Hematopoietic multipotent progenitor cell treated with erythropoietin and hydrocortisone succinate and interleukin-3 and kit ligand, for 8 days (in vitro differentiated cells): ENCODE measurements at regions not wholly inside any gene's neighbourhood (a gene's known extent, or its start where the extent isn't known, plus 50 kb on each side); places are given as distances from the start of the nearest gene placed in this dataset.
A peak's percentile ranks its signal among the peaks of the same experiment; 100 is the strongest.
"Not testable (repeated sequence)": the region's sequence is repeated elsewhere in the genome, so short reads cannot be mapped to it uniquely, and the experiment has no call there.

ENCODE experiments used
- DNase-seq: peaks from one replicate; pipeline ENCODE4 v3.0.0-alpha.2; 2015

DNA sequence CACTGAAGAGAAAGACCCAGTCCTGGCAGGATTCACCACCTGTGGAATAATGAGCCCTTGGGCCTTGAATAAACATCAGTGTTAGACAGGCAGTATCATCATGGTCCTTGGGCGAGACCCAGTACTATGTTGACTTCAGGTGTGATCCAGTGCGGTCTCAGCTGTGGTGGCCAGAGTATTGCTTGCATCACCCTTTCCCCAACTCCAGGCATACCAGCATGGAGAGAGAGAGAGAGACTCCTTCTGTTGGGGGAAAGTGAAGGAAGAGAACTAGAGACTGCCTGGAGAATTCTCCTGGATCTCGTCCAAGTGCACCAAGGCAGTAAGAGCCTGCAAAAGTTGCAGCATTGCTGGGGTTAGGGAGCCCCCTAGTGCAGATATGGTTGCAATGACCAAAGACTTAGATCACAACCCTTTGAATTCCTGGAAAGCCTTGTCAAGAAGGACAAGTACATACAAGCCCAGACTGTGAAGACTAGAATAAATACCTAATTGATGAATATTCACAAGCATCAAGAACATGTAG lies 61.1 kb upstream of the VAMP7 start:
- peak; percentile 88 for DNase-seq

GRCh38 chrX:155819525-155819924 lies 61.6 kb upstream of the VAMP7 start:
- DNase-seq: no peak

DNA sequence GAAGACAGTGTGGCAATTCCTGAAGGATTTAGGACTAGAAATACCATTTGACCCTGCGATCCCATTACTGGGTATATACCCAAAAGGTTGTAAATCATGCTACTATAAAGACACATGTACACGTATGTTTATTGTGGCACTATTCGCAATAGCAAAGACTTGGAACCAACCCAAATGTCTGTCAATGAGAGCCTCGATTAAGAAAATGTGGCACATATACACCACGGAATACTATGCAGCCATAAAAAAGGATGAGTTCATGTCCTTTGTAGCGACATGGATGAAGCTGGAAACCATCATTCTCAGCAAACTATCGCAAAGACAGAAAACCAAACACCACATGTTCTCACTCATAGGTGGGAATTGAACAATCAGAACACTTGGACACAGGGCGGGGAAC lies 66.8 kb upstream of the VAMP7 start:
- not testable (repeated sequence) for DNase-seq

- DNase-seq: no peak
Observed at GRCh38 chrX:155779831-155780230, 101.3 kb upstream of the VAMP7 start.

DNA sequence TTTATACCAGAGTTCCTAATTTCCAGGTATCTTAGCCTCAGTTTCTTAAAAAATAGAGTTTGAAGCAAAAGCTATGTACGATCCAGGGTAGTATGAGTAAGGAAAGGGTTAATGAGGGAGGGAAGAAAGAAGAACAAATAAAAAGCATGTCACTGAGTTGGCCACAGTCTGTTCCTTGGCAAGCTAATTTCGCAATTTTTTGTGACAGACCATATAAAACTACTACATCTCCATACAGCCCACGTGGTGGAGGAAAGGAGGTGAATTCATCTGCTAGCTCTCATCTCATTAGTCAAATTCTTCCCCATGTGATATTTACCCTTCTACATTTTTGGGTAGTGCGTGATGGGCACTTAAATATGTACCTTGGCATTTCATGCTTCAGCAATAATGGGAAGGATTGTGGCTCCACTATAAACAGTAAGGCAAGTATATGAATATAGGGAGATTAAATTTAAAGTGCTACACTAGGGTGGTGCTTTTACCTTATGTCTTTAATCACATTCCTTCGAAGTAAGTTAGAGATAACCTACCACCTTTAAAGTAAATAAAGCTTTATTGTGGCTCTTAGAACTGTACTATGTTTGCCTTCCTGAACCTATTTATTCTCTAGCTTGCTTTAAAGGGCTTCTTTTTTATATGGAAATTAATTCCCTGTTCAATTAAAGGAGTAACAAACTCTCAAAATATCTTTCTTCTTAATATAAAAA lies 102.1 kb upstream of the VAMP7 start:
- no peak for DNase-seq

DNA sequence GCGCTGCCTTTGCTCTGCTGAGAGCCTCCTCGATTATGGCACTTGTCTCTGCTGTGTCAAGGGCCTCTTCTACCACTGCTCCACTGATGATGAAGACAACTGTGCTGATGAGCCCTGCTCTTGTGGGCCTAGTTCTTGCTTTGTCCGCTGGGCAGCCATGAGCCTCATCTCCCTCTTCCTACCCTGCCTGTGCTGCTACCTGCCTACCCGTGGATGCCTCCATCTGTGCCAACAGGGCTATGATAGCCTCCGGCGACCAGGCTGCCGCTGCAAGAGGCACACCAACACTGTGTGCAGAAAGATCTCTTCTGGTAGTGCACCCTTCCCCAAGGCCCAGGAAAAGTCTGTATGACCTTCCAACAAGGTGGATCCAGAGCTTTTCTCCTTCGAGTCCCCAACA lies 106.8 kb upstream of the VAMP7 start:
- no peak for DNase-seq

DNA sequence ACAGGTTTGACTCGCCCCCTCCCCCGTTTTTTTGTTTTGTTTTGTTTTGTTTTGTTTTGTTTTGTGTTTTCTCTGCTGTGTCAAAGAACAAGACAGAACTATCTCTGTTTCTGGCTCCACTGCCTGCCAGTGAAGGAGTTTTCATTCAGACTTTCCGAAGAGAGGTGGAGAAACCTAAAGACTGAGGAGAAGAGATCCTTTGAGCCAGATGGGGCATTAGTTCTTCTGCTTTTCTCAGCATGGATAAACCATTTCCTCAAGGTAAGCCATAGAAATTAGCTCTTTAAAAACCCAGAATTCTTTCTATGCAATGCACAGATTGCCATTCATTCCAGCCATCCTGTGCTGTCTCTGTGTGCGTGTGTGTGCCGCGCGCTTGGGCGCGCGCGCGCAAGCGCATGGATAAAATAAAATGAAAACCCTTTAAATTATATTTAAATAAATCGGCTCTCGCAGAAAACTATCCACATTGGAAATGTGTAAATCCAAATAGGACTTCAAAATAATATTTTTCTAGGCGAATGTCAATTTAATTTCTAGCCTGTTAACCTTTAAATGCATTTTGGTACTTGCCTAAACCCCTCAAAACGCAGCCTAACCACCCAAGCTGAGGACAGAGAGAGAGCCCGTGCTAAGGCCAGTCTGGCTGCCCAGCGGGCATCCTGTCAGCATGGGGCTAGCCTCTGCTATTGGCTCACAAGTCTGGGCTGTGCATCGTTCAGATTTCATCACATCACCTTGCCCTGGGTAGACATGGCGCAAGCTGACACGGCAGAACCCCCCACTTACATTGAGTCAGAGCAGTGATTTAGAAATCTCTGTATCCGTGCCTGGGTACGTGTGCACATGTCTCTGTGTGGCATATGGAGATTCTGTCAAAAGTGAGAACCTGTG lies 113.0 kb upstream of the VAMP7 start:
- DNase-seq: no peak

DNA sequence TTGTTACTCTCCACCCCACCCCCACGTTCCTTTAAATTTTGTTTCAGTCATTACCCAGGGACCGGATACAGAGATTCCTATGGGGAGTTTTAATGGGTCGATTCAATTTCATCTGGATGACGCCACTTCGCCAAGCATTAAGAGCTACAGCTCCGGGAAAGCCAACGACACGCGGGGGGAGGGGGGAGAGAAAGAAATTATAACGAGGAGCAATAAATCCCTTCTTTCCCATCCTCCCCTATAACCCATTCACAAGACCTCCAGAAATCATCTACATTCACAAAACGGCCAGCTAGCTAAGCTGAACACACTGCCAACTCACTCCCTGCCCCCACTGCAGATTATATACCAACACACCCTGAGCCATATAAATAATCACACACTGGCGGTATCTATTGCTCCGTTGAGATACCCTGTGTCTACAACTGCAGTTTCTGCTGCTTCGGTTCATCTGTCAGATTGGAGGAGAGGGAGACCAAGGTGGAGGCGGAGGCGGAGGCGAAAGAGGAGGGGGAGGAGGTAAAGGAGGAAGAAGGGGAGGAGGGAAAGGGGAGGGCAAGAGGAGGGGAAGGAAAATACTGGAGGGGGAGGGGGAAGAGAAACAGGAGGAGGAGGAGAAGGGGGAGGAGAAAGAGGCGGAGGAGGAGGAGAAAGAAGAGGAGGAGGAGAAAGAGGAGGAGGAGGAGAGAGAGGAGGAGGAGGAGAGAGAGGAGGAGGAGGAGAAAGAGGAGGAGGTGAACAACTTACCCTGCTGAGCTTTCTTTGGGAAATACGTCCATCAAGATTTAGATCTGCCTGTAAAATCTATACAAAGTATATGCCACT lies 113.9 kb upstream of the VAMP7 start:
- DNase-seq: peak; percentile 59

DNA sequence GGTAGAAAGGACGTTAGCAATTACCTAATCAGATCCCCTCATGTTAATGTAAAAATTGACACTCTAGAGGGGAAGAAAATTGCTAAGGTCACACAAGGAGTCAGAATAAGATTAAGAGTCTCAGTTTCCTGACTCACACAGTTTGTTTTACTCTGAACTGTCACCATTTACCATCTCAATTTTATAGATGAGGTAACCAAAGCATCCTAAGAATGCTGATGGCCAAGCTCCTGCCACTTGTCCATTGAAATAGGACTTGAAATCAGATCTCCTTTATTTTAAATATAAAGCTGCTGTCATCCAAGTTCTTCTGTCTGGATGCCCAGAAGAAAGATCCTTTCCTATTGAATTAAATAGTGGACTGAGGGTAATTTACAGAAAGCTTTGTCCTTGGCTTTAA lies 114.8 kb upstream of the VAMP7 start:
- no peak for DNase-seq

- DNase-seq: no peak
Observed at GRCh38 chrX:155761185-155761584, 120.0 kb upstream of the VAMP7 start.

DNA sequence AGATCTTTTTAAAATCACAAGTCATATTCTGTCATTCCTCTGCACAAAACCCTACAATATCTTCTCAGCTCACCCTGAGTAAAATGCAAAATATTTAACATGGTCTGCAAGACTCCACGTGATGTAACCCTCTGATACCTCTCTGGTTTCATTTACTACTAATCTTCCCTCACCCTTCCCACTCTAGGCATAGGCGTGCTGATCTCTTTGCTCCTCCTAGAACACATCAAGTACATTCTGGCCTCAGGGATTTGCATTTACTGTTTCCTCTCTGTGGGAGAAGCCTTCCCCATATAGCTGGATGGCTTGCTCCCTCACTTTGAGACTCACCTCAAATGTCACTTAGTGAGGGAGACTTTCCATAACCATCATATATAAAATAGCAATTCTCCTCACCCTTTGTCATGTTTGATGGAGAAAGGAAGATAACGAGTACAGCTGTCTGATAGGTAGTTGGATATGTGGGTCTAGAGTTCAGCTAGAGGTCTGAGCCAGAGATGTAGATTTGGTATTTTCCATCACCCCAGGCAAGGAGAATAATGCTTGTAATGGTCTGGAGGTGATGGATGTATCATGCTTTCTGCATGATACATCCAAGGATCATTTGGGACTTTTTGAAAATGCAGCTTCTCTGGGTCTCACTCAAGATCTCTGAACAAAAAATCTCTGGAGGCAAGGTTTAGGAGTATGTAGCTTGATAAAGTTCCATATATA lies 123.9 kb upstream of the VAMP7 start:
- no peak for DNase-seq

DNA sequence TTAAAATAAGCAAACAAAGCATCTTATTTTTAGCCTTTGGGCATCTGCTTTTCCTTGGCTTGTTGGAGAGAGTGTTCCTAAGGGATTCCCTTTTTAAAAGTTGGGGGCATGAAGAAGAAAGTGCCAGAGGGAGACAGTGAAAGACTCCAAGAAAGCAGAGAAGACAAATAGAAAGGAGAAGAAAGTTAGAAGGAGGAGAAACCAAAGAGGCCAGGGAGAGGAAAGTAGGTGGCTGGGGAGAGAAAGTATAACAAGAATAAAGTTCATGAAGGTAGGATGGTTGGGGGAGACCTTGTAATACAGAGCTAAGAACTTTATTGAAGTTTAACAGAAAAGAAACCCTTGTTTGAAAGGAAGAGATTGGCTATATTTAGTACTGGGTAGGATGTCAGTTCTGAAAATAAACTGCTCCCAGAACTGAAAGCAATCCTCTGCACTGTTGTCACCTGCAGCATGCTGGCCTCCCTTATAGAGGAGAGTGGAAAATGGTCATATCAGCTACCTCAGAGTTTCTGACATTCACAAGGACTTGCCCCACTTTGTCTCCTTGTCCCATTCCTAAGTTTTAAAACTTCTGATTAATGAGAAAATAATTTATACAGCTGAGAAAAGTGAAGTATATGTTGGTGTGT lies 125.3 kb upstream of the VAMP7 start:
- DNase-seq: no peak

- no peak for DNase-seq
Observed at GRCh38 chrX:155751131-155751530, 130.0 kb upstream of the VAMP7 start.

GRCh38 chrX:155747520-155747919 lies 133.6 kb upstream of the VAMP7 start:
- peak; percentile 23 for DNase-seq

DNA sequence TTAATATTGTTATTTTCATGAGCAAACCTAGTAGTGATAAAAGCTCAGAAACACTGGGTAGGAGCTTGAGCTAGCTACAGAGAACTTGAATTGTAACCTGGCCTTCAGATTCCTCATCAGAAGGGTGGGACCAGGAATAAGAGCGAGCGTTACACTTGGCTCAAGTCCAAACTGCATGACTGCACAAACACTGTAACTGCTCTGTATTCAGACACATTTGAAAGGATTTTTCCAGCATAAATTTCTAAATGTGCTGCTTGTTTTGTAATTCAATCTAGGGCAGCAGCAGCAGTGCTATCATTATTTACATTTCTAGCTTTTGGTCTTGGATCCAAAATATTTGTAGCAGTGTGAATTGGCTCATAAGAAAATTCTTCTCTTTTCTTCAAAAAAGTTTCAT lies 133.0 kb upstream of the TMLHE start:
- DNase-seq: peak; percentile 83

DNA sequence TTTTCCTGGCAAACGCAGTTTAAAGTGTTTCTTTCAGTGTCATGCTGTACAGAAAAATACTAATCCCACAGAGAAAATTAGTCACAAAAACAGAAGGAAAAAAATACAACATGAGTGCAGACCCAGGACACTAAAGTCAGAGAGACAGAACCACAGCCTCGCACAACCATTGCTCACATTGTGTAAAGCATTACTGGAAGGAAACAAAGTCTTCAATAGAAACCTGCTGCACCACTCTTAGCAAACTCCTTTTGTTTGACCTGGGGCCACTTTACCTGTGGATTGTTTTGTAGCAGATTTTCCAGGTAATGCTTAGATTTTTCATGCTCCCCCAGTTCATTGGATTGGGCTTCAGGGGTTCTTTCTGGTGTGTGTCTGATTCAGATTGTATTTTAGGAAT lies 131.8 kb upstream of the TMLHE start:
- no peak for DNase-seq

GRCh38 chrX:155728335-155728734 lies 115.6 kb upstream of the TMLHE start:
- DNase-seq: not testable (repeated sequence)

DNA sequence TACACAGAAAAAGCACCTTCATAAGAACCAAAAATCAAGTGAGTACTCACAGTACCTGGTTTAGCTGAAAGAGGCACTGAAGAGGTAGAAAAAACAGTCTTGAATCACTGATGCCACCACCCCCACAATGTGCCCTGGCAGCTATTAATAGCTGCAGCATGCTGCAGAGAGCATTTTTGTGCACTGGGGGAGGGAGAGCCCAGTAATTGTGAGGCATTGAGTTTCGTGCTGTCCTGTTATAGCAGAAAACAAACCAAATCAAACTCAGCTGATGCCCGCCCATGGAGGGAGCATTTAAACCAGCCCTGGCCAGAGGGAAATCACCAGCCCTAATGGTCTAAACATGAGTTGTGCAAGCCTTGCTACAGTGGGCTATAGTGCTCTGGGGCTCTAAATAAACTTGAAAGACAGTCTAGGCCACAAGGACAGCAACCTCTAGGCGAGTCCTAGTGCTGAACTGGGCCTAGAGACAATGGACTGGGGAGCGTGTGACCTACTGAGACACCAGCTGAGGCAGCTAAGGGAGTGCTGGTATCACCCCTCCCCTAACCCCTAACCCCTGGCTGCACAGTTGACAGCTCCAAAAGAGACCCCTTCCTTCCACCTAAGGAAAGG lies 106.3 kb upstream of the TMLHE start:
- no peak for DNase-seq

DNA sequence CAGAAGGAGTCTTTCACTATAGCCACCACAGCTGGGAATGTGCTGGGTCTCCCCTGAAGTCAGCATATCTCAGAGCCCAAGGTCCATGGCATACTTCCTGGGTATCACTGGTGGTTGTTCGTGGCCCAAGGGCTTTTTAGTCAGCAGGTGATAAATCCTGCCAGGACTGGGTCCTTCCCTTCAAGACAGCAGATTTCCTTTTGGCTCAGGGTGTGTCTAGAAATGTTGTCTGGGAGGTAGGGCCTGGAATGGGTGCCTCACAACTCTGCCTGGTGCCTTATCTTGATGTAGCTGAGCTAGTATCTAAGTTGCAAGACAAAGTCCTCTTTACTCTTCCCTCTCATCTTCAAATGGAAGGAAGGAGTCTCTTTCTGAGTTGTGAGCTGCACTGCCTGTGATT lies 102.4 kb upstream of the TMLHE start:
- no peak for DNase-seq

- no peak for DNase-seq
Observed at GRCh38 chrX:155695419-155695818, 82.7 kb upstream of the TMLHE start.

GRCh38 chrX:155694649-155695048 lies 81.9 kb upstream of the TMLHE start:
- no peak for DNase-seq

DNA sequence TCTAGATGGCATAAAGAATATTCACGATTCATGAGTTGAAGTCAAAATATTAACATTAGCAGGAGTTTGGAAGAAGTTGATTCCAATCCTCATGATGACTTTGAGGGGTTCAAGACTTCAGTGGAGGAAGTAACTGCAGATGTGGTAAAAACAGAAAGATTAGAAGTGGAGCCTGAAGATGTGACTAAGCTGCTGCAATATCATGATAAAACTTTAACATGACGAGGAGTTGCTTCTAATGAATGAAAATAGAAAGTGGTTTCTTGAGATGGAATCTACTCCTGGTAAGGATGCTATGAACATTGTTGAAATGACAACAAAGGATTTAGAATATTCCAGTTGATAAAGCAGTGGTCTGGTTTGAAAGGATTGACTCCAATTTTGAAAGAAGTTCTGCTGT lies 70.1 kb upstream of the TMLHE start:
- peak; percentile 11 for DNase-seq
